SK-N-SH treated with all-trans-retinoic acid at 6 μM for 48 hours (cell line): ENCODE measurements at regions not wholly inside any gene's neighbourhood (a gene's known extent, or its start where the extent isn't known, plus 50 kb on each side); places are given as distances from the start of the nearest gene placed in this dataset.

Source experiments
- ATAC-seq: fragments of 200-7000 bp; cut with Tn5 transposase; 3 replicates; pipeline ENCODE4 v1.9.1; 2020; ENCODE audit warnings: mild to moderate bottlenecking, moderate library complexity
- ARNTL ChIP-seq: fragments of 450-650 bp; formaldehyde crosslinking; IDR thresholded peaks from 2 replicates; pipeline ENCODE4 v1.5.0; 2020; ENCODE audit warnings: low read depth, mild to moderate bottlenecking, moderate library complexity, borderline replicate concordance
- BACH2 ChIP-seq: fragments of 250-450 bp; sonication (Bioruptor Pico); IDR thresholded peaks from 2 replicates; pipeline ENCODE4 v1.9.0; 2021; ENCODE audit warnings: mild to moderate bottlenecking, borderline replicate concordance
- CREB5 ChIP-seq: fragments of 250-450 bp; sonication (Bioruptor Pico); IDR thresholded peaks from 2 replicates; pipeline ENCODE4 v1.5.1; 2020; ENCODE audit warnings: low read depth, mild to moderate bottlenecking, moderate library complexity
- CSDC2 ChIP-seq: fragments of 250-450 bp; sonication (Bioruptor Pico); IDR thresholded peaks from 2 replicates; pipeline ENCODE4 v1.5.0; 2020; ENCODE audit warnings: mild to moderate bottlenecking, moderate library complexity
- ESRRG ChIP-seq: fragments of 250-450 bp; sonication (Bioruptor Pico); IDR thresholded peaks from 2 replicates; pipeline ENCODE4 v1.6.1; 2021; ENCODE audit warnings: mild to moderate bottlenecking
- GLIS3 ChIP-seq: fragments of 250-450 bp; sonication (Bioruptor Pico); IDR thresholded peaks from 2 replicates; pipeline ENCODE4 v1.5.0; 2020; ENCODE audit warnings: mild to moderate bottlenecking, moderate library complexity
- ISL1 ChIP-seq: fragments of 250-450 bp; sonication (Bioruptor Pico); IDR thresholded peaks from 2 replicates; pipeline ENCODE4 v2.1.2; 2022; ENCODE audit warnings: mild to moderate bottlenecking, moderate library complexity
- OSR1 ChIP-seq: fragments of 250-450 bp; sonication (Bioruptor Pico); IDR thresholded peaks from 2 replicates; pipeline ENCODE4 v1.8.0; 2022; ENCODE audit warnings: moderate library complexity, mild to moderate bottlenecking, inconsistent platforms
- PPARA ChIP-seq: fragments of 250-450 bp; sonication (Bioruptor Pico); IDR thresholded peaks from 2 replicates; pipeline ENCODE4 v1.5.0; 2020; ENCODE audit warnings: mild to moderate bottlenecking, borderline replicate concordance
- RARB ChIP-seq: fragments of 250-450 bp; sonication (Bioruptor Pico); IDR thresholded peaks from 2 replicates; pipeline ENCODE4 v1.8.0; 2021; ENCODE audit warnings: mild to moderate bottlenecking, moderate library complexity
- SNAI2 ChIP-seq: fragments of 250-450 bp; sonication (Bioruptor Pico); IDR thresholded peaks from 2 replicates; pipeline ENCODE4 v1.5.0; 2020; ENCODE audit warnings: mild to moderate bottlenecking, moderate library complexity
- TCF4 ChIP-seq: fragments of 250-450 bp; sonication (Bioruptor Pico); IDR thresholded peaks from 2 replicates; pipeline ENCODE4 v1.8.0; 2021; ENCODE audit warnings: mild to moderate bottlenecking, moderate library complexity, borderline replicate concordance
- TOX ChIP-seq: fragments of 250-450 bp; sonication (Bioruptor Pico); IDR thresholded peaks from 2 replicates; pipeline ENCODE4 v1.8.0; 2021; ENCODE audit warnings: mild to moderate bottlenecking, moderate library complexity, borderline replicate concordance
- TSHZ2 ChIP-seq: fragments of 250-450 bp; sonication (Bioruptor Pico); IDR thresholded peaks from 2 replicates; pipeline ENCODE4 v1.5.0; 2020; ENCODE audit warnings: mild to moderate bottlenecking, moderate library complexity
- ZC3H10 ChIP-seq: fragments of 250-450 bp; sonication (Bioruptor Pico); IDR thresholded peaks from 2 replicates; pipeline ENCODE4 v1.5.1; 2021; ENCODE audit warnings: mild to moderate bottlenecking, moderate library complexity
- ZFP3 ChIP-seq: fragments of 250-450 bp; sonication (Bioruptor Pico); IDR thresholded peaks from 2 replicates; pipeline ENCODE4 v1.5.0; 2020; ENCODE audit warnings: mild to moderate bottlenecking, moderate library complexity
- ZFP30 ChIP-seq: fragments of 450-650 bp; formaldehyde crosslinking; IDR thresholded peaks from 2 replicates; pipeline ENCODE4 v1.5.0; 2022; ENCODE audit warnings: mild to moderate bottlenecking, moderate library complexity
- ZNF70 ChIP-seq: fragments of 450-650 bp; formaldehyde crosslinking; IDR thresholded peaks from 2 replicates; pipeline ENCODE4 v1.5.0; 2020; ENCODE audit warnings: mild to moderate bottlenecking, moderate library complexity
- TF ChIP-seq, protein P1 (sequence below): fragments of 250-450 bp; sonication (Bioruptor Pico); IDR thresholded peaks from 2 replicates; pipeline ENCODE4 v1.5.1; 2021; ENCODE audit warnings: mild to moderate bottlenecking, moderate library complexity
- TF ChIP-seq, protein P2 (sequence below): fragments of 250-450 bp; sonication (Bioruptor Pico); IDR thresholded peaks from 2 replicates; pipeline ENCODE4 v1.8.0; 2021; ENCODE audit warnings: low read depth, mild to moderate bottlenecking, moderate library complexity, borderline replicate concordance
- TF ChIP-seq, protein P3 (sequence below): fragments of 250-450 bp; sonication (Bioruptor Pico); IDR thresholded peaks from 2 replicates; pipeline ENCODE4 v1.8.0; 2020; ENCODE audit warnings: mild to moderate bottlenecking, moderate library complexity, borderline replicate concordance

GRCh38 chr7:46488607-46489006 lies 567.5 kb upstream of the IGFBP3 start:
- TF ChIP-seq PPARA (CRISPR knock-in tag) = no peak
- no peak for TF ChIP-seq TOX (CRISPR knock-in tag)
- no peak for TF ChIP-seq ZC3H10 (CRISPR knock-in tag)
- TF ChIP-seq, protein P1, sequence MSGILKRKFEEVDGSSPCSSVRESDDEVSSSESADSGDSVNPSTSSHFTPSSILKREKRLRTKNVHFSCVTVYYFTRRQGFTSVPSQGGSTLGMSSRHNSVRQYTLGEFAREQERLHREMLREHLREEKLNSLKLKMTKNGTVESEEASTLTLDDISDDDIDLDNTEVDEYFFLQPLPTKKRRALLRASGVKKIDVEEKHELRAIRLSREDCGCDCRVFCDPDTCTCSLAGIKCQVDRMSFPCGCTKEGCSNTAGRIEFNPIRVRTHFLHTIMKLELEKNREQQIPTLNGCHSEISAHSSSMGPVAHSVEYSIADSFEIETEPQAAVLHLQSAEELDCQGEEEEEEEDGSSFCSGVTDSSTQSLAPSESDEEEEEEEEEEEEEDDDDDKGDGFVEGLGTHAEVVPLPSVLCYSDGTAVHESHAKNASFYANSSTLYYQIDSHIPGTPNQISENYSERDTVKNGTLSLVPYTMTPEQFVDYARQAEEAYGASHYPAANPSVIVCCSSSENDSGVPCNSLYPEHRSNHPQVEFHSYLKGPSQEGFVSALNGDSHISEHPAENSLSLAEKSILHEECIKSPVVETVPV (CRISPR knock-in tag) = no peak
- TF ChIP-seq ESRRG = no peak
- no peak for TF ChIP-seq BACH2 (CRISPR knock-in tag)
- no peak for TF ChIP-seq TSHZ2 (CRISPR knock-in tag)
- TF ChIP-seq ZFP3 (CRISPR knock-in tag) = no peak
- no peak for TF ChIP-seq ZFP30 (CRISPR knock-in tag)
- no peak for ATAC-seq

- TF ChIP-seq ISL1 (CRISPR knock-in tag) (peak; percentile 54), TOX (CRISPR knock-in tag) (peak; percentile 65; the same call in 1 of the 2 replicates), ZC3H10 (CRISPR knock-in tag) (peak; percentile 81; the same call in 1 of the 2 replicates), OSR1 (CRISPR knock-in tag) (no peak)
- TF ChIP-seq, protein P2, sequence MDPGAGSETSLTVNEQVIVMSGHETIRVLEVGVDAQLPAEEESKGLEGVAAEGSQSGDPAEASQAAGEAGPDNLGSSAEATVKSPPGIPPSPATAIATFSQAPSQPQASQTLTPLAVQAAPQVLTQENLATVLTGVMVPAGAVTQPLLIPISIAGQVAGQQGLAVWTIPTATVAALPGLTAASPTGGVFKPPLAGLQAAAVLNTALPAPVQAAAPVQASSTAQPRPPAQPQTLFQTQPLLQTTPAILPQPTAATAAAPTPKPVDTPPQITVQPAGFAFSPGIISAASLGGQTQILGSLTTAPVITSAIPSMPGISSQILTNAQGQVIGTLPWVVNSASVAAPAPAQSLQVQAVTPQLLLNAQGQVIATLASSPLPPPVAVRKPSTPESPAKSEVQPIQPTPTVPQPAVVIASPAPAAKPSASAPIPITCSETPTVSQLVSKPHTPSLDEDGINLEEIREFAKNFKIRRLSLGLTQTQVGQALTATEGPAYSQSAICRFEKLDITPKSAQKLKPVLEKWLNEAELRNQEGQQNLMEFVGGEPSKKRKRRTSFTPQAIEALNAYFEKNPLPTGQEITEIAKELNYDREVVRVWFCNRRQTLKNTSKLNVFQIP (CRISPR knock-in tag) = no peak
- peak; percentile 67 for ATAC-seq
Measured at GRCh38 chr7:46486256-46487206, 565.5 kb upstream of the IGFBP3 start.

DNA sequence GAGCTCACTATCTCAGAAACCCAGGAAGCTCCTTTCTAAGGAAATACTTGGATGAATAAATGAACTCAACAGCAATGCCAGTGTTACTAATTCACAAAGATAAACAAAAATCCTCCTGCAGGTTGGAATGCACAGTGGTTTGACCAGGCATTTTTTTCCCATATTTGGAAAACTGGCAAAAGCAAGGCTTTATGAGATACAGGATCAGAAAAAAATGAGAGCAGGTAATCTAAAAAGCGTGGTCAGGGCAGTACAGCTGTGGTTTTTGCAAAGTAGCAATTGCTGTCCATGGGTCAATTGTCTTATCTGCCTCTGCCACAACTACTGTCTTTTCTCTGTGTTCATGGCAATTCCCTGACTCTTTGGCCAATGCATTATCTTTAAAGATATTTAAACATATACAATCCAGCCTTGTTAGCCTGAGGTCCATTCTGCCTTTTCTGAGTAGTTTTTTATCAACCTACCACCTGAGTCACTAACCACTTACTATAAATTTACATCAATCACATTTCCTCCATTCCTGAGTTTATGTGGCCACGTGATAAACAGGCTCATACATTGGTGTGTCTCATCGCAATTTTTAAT lies 564.5 kb upstream of the IGFBP3 start:
- ATAC-seq = peak; percentile 64
- TF ChIP-seq, protein P3, sequence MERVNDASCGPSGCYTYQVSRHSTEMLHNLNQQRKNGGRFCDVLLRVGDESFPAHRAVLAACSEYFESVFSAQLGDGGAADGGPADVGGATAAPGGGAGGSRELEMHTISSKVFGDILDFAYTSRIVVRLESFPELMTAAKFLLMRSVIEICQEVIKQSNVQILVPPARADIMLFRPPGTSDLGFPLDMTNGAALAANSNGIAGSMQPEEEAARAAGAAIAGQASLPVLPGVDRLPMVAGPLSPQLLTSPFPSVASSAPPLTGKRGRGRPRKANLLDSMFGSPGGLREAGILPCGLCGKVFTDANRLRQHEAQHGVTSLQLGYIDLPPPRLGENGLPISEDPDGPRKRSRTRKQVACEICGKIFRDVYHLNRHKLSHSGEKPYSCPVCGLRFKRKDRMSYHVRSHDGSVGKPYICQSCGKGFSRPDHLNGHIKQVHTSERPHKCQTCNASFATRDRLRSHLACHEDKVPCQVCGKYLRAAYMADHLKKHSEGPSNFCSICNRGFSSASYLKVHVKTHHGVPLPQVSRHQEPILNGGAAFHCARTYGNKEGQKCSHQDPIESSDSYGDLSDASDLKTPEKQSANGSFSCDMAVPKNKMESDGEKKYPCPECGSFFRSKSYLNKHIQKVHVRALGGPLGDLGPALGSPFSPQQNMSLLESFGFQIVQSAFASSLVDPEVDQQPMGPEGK (CRISPR knock-in tag) = no peak; the same call in 1 of the 2 replicates
- TF ChIP-seq ISL1 (CRISPR knock-in tag) = 0 out of 2 replicates have a peak, but pooled peaks have one; percentile 15

GRCh38 chr7:46484906-46485305 lies 563.8 kb upstream of the IGFBP3 start:
- TF ChIP-seq GLIS3 (no peak), CREB5 (CRISPR knock-in tag) (no peak), TCF4 (CRISPR knock-in tag) (no peak), CSDC2 (CRISPR knock-in tag) (no peak), RARB (CRISPR knock-in tag) (no peak), SNAI2 (no peak), ZNF70 (CRISPR knock-in tag) (no peak), ZC3H10 (CRISPR knock-in tag) (no peak), ESRRG (no peak), PPARA (CRISPR knock-in tag) (no peak), ARNTL (CRISPR knock-in tag) (no peak), ZFP3 (CRISPR knock-in tag) (no peak), ZFP30 (CRISPR knock-in tag) (no peak)
- TF ChIP-seq, protein P3 (CRISPR knock-in tag) = no peak
- no peak for ATAC-seq
